ENCODE measurements at regions not wholly inside any gene's neighbourhood (a gene's known extent, or its start where the extent isn't known, plus 50 kb on each side); places are given as distances from the start of the nearest gene placed in this dataset.

DNA sequence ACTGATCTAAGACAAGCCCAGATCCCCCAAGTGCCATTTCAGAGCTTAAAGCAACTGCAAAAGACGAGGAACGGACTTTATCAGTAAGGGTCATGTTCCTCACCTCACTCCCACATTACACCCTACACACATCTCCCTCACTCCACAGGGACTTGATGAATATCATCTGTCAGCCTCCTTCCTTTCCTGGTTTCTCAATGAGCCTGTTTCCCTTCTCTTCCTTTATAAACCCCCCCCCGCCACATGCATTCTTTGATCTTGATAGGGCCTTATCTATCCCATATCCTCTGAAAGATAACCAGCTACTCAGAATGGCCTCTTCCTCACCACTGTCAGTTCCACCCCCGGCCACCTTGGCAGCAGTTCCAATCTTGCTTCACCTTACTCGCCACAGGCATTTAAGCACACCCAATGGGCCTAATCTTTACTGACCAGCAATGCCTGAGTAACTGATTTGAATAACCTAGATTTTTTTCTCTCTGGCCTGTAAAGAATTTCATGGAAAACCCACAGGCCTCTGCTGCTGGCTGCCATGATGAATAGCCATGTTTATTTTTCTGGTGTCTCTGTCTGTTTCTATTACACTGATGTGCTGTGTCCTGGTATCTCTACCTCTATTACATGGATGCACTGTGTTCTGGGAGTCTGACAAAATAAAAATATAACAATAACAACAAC lies 138.7 kb downstream of the PHLDA1 start:
- TF ChIP-seq HNF4A (CRISPR knock-in tag; IDR thresholded peaks at IDR 0.05) = no peak
- TF ChIP-seq, protein P1, sequence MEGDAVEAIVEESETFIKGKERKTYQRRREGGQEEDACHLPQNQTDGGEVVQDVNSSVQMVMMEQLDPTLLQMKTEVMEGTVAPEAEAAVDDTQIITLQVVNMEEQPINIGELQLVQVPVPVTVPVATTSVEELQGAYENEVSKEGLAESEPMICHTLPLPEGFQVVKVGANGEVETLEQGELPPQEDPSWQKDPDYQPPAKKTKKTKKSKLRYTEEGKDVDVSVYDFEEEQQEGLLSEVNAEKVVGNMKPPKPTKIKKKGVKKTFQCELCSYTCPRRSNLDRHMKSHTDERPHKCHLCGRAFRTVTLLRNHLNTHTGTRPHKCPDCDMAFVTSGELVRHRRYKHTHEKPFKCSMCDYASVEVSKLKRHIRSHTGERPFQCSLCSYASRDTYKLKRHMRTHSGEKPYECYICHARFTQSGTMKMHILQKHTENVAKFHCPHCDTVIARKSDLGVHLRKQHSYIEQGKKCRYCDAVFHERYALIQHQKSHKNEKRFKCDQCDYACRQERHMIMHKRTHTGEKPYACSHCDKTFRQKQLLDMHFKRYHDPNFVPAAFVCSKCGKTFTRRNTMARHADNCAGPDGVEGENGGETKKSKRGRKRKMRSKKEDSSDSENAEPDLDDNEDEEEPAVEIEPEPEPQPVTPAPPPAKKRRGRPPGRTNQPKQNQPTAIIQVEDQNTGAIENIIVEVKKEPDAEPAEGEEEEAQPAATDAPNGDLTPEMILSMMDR (CRISPR knock-in tag; IDR thresholded peaks at IDR 0.05) = no peak
- TF ChIP-seq JUNB (CRISPR knock-in tag; IDR thresholded peaks at IDR 0.05; ENCODE audit: borderline replicate concordance) = no peak
- no peak for TF ChIP-seq ZMYM4 (CRISPR knock-in tag; IDR thresholded peaks at IDR 0.05)
- TF ChIP-seq GTF3A (CRISPR knock-in tag; conservative IDR thresholded peaks at IDR 0.05) = no peak
- no peak for TF ChIP-seq NBN (conservative IDR thresholded peaks at IDR 0.05)
- no peak for TF ChIP-seq ZSCAN9 (CRISPR knock-in tag; IDR thresholded peaks at IDR 0.05; ENCODE audit: borderline replicate concordance)
- no peak for TF ChIP-seq EP300 (IDR thresholded peaks at IDR 0.05; ENCODE audit: low read depth in 2 of 2, low read length in 2 of 2)
- TF ChIP-seq EP300 (CRISPR knock-in tag; IDR thresholded peaks at IDR 0.05; ENCODE audit: borderline replicate concordance) = no peak
- TF ChIP-seq, protein P2, sequence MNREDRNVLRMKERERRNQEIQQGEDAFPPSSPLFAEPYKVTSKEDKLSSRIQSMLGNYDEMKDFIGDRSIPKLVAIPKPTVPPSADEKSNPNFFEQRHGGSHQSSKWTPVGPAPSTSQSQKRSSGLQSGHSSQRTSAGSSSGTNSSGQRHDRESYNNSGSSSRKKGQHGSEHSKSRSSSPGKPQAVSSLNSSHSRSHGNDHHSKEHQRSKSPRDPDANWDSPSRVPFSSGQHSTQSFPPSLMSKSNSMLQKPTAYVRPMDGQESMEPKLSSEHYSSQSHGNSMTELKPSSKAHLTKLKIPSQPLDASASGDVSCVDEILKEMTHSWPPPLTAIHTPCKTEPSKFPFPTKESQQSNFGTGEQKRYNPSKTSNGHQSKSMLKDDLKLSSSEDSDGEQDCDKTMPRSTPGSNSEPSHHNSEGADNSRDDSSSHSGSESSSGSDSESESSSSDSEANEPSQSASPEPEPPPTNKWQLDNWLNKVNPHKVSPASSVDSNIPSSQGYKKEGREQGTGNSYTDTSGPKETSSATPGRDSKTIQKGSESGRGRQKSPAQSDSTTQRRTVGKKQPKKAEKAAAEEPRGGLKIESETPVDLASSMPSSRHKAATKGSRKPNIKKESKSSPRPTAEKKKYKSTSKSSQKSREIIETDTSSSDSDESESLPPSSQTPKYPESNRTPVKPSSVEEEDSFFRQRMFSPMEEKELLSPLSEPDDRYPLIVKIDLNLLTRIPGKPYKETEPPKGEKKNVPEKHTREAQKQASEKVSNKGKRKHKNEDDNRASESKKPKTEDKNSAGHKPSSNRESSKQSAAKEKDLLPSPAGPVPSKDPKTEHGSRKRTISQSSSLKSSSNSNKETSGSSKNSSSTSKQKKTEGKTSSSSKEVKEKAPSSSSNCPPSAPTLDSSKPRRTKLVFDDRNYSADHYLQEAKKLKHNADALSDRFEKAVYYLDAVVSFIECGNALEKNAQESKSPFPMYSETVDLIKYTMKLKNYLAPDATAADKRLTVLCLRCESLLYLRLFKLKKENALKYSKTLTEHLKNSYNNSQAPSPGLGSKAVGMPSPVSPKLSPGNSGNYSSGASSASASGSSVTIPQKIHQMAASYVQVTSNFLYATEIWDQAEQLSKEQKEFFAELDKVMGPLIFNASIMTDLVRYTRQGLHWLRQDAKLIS (CRISPR knock-in tag; IDR thresholded peaks at IDR 0.05) = no peak
